ENCODE measurements at regions not wholly inside any gene's neighbourhood (a gene's known extent, or its start where the extent isn't known, plus 50 kb on each side); places are given as distances from the start of the nearest gene placed in this dataset.

DNA sequence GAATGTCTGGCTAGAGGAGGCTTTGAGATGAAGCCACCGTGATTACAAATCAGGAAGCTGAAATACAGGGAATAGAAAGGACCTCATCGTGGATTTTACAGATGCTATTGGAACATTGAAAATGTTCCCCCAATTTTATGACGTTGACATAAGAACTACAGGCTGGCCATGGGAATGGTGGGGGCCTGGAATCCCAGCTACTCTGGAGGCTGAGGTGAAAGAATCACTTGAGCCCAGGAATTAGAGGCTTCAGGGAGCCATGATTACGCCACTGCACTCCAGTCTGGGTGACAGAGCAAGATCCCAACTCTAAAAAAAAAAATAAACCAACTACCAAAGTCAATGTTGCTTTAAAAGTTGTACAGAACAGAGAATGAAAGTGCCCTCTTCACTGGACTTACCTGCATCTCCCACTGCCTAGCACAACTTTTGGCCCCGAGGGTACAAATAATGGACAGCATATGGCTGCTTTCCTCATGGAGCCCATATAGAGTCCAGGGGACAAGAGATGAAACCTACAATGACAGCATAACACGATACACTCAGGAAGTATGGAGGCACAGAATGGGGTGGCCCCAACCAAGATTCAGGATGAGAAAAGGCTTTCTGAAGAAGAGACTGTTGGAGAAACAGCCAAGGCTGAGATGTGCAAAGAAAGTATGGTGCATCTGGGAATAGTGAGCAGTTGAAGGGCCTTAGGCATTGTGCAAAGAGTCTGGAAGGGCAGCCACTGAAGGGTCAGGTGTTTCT lies 254.8 kb downstream of the MYCN start:
- Histone ChIP-seq H3K9me3 (ENCODE audit: control insufficient read depth in 4 of 4, low read length in 3 of 4) (no peaks in the 10 kb centered on the region), H3K27ac (ENCODE audit: low read depth in 1 of 2, low read length in 2 of 2) (no peak overlapping the region), H3K27me3 (ENCODE audit: control insufficient read depth in 4 of 4, insufficient read depth in 4 of 4, low read length in 3 of 4) (no peaks in the 10 kb centered on the region), H3K4me1 (ENCODE audit: control insufficient read depth in 4 of 4, insufficient read depth in 4 of 4, low read length in 3 of 4) (no peaks in the 10 kb centered on the region), H3K4me3 (ENCODE audit: low read depth in 1 of 3, low read length in 3 of 3) (no peak overlapping the region), H3K9ac (ENCODE audit: low read depth in 1 of 2, low read length in 2 of 2) (no peak overlapping the region), H3K36me3 (ENCODE audit: control insufficient read depth in 4 of 4, insufficient read depth in 3 of 4, low read depth in 1 of 4, low read length in 3 of 4) (no peaks in the 10 kb centered on the region)
- DNase-seq (ENCODE audit: low spot score) = no peak
- TF ChIP-seq YY1 (IDR thresholded peaks at IDR 0.05) (no peak), TAF1 (conservative IDR thresholded peaks at IDR 0.05) (no peak), FOXA1 (IDR thresholded peaks at IDR 0.05) (no peak), SP1 (IDR thresholded peaks at IDR 0.05) (no peak), EGR1 (IDR thresholded peaks at IDR 0.05; ENCODE audit: low read depth in 2 of 2) (no peak), GABPA (IDR thresholded peaks at IDR 0.05 in 1 of 2, conservative IDR thresholded peaks at IDR 0.05 in 1 of 2) (no peak), JUND (IDR thresholded peaks at IDR 0.05) (no peak), NR2F2 (IDR thresholded peaks at IDR 0.05) (no peak), RXRA (IDR thresholded peaks at IDR 0.05) (no peak), FOXA2 (IDR thresholded peaks at IDR 0.05) (no peak), HNF4A (conservative IDR thresholded peaks at IDR 0.05) (no peak), RAD21 (IDR thresholded peaks at IDR 0.05) (no peak), HNF4G (IDR thresholded peaks at IDR 0.05) (no peak)
- TF ChIP-seq, protein P1, sequence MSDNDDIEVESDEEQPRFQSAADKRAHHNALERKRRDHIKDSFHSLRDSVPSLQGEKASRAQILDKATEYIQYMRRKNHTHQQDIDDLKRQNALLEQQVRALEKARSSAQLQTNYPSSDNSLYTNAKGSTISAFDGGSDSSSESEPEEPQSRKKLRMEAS (IDR thresholded peaks at IDR 0.05) = no peak
- TF ChIP-seq, protein P2, sequence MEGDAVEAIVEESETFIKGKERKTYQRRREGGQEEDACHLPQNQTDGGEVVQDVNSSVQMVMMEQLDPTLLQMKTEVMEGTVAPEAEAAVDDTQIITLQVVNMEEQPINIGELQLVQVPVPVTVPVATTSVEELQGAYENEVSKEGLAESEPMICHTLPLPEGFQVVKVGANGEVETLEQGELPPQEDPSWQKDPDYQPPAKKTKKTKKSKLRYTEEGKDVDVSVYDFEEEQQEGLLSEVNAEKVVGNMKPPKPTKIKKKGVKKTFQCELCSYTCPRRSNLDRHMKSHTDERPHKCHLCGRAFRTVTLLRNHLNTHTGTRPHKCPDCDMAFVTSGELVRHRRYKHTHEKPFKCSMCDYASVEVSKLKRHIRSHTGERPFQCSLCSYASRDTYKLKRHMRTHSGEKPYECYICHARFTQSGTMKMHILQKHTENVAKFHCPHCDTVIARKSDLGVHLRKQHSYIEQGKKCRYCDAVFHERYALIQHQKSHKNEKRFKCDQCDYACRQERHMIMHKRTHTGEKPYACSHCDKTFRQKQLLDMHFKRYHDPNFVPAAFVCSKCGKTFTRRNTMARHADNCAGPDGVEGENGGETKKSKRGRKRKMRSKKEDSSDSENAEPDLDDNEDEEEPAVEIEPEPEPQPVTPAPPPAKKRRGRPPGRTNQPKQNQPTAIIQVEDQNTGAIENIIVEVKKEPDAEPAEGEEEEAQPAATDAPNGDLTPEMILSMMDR (IDR thresholded peaks at IDR 0.05; ENCODE audit: low read depth, low read length, missing input control) = no peak
- TF ChIP-seq, protein P3, sequence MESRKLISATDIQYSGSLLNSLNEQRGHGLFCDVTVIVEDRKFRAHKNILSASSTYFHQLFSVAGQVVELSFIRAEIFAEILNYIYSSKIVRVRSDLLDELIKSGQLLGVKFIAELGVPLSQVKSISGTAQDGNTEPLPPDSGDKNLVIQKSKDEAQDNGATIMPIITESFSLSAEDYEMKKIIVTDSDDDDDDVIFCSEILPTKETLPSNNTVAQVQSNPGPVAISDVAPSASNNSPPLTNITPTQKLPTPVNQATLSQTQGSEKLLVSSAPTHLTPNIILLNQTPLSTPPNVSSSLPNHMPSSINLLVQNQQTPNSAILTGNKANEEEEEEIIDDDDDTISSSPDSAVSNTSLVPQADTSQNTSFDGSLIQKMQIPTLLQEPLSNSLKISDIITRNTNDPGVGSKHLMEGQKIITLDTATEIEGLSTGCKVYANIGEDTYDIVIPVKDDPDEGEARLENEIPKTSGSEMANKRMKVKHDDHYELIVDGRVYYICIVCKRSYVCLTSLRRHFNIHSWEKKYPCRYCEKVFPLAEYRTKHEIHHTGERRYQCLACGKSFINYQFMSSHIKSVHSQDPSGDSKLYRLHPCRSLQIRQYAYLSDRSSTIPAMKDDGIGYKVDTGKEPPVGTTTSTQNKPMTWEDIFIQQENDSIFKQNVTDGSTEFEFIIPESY (IDR thresholded peaks at IDR 0.05) = no peak
- TF ChIP-seq, protein P4, sequence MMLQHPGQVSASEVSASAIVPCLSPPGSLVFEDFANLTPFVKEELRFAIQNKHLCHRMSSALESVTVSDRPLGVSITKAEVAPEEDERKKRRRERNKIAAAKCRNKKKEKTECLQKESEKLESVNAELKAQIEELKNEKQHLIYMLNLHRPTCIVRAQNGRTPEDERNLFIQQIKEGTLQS (IDR thresholded peaks at IDR 0.05) = no peak
- TF ChIP-seq, protein P5, sequence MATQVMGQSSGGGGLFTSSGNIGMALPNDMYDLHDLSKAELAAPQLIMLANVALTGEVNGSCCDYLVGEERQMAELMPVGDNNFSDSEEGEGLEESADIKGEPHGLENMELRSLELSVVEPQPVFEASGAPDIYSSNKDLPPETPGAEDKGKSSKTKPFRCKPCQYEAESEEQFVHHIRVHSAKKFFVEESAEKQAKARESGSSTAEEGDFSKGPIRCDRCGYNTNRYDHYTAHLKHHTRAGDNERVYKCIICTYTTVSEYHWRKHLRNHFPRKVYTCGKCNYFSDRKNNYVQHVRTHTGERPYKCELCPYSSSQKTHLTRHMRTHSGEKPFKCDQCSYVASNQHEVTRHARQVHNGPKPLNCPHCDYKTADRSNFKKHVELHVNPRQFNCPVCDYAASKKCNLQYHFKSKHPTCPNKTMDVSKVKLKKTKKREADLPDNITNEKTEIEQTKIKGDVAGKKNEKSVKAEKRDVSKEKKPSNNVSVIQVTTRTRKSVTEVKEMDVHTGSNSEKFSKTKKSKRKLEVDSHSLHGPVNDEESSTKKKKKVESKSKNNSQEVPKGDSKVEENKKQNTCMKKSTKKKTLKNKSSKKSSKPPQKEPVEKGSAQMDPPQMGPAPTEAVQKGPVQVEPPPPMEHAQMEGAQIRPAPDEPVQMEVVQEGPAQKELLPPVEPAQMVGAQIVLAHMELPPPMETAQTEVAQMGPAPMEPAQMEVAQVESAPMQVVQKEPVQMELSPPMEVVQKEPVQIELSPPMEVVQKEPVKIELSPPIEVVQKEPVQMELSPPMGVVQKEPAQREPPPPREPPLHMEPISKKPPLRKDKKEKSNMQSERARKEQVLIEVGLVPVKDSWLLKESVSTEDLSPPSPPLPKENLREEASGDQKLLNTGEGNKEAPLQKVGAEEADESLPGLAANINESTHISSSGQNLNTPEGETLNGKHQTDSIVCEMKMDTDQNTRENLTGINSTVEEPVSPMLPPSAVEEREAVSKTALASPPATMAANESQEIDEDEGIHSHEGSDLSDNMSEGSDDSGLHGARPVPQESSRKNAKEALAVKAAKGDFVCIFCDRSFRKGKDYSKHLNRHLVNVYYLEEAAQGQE (IDR thresholded peaks at IDR 0.05) = no peak
- 83% methylated on average over 6 of the region's 6 CpGs for WGBS
